ENCODE measurements at regions not wholly inside any gene's neighbourhood (a gene's known extent, or its start where the extent isn't known, plus 50 kb on each side); places are given as distances from the start of the nearest gene placed in this dataset.

DNA sequence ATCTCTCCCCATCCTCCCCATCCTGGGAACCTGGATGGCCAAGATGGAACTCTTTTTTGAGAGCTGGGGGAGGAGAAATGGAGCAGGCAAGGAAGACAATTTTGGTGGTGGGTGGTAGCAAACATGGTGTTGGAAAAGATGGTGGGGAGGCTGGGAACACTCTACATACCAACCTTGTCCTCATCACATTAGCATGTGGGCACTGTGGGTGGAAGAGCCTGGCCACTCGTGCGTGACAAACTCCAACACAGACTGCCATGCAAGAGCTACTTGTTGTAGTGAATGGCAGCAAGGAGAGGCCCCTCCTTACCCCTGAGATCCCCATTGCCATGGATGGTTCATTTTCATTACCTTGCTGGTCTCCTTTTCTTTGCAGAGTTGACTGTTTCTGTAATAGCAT is 262.6 kb downstream of the RPLP1 start:
- TF ChIP-seq CTCF (conservative IDR thresholded peaks at IDR 0.05; ENCODE audit: low read length) = no peak
- TF ChIP-seq EZH2phosphoT487 (IDR thresholded peaks at IDR 0.05; ENCODE audit: borderline replicate concordance, low read depth, low read length) = no peak
